Left cardiac atrium (tissue), 4 donors: ENCODE measurements at regions not wholly inside any gene's neighbourhood (a gene's known extent, or its start where the extent isn't known, plus 50 kb on each side); places are given as distances from the start of the nearest gene placed in this dataset.
"Not testable (repeated sequence)": the region's sequence is repeated elsewhere in the genome, so short reads cannot be mapped to it uniquely, and the experiment has no call there.

Source experiments
- ATAC-seq, 2 donors: fragments of 200-7000 bp; cut with Tn5 transposase; one replicate each; pipeline ENCODE4 v1.9.1; 2020; ENCODE audit warnings: mild to moderate bottlenecking in 2 of 2, moderate library complexity in 2 of 2
- DNase-seq: peaks from one replicate; pipeline ENCODE4 v3.0.0-alpha.2; 2020
- intact Hi-C, 2 donors: fragments of 100-400 bp; cut with DNase I; formaldehyde crosslinking; loops; one replicate each; pipeline versions ENCODE4 v1.14.1 to v1.15.1; 2022 to 2023
- donor health status: DM: no; HTN: yes; CAD: no.
- donor health status: DM: no; HTN: yes; CAD: no; lungs with severe emphysema.
- donor health status: DM: yes; HTN: yes; CAD: no.
- donor health status: Dilated cardiomyopathy.

- ATAC-seq = no peak
- intact Hi-C loops = no loop called here
These were observed 53.0 kb upstream of the CA12 start for GRCh38 chr15:63434576-63435186.

DNA sequence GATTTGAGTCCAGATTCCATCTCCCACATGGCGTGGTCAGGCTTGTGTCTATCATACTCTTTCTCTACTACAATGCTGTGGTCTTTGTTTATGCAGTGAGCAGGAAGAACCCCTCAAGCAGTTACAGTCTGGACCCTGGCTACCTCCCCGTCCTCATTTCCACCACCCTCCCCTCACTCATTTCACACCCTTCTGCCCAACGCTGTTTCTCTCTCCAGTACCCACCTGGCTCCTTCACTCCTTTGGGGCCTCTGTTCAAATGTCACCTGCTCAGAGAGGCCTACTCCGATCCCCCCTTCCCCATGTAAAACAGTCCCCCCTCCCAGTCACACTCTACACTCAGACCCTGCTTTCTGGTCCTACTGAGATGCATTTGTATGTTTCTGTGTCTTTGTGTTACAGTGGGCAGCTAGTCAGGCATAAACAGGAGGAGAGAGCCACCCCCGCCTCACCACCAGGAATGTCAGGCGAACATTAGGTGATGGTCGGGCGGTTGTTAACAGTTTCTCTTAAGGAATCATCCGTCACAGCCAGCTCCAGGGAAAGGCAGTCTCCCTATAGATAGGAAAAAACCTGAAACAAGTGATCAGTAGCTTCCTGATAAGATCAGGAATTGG lies 53.7 kb upstream of the CA12 start:
- ATAC-seq (no peak), DNase-seq (no peak)
- intact Hi-C loops = no loop called here

More at GRCh38 chr15:63434576-63435186, 53.0 kb upstream of the CA12 start:
- DNase-seq = no peak

DNA sequence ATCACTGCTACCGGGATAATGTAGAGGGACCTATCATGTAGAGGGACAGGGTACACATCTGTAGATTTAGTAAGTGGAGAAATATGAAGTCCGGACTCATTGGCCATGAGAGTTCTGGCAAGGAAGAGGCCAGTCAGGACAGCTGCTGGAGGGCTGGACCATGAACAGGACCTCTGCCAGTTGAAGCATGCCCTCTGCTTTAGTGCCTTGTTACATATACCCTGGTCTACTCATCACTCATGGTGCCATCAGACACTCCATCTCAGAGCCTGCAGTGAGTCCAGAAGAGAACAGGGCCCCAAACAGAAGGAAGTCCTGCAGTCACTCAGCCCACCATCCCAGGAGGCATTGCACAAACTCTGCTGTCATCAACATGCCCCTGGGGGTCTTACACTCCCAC lies 54.7 kb upstream of the CA12 start:
- ATAC-seq = peak in 1 of 2 donors; percentile 6
- intact Hi-C loops = no loop called here
- no peak for DNase-seq

- ATAC-seq (peak; percentile 84 to 89), DNase-seq (peak; percentile 91)
- intact Hi-C loops = no loop called here
These were observed 55.3 kb upstream of the CA12 start for GRCh38 chr15:63436872-63437375.

DNA sequence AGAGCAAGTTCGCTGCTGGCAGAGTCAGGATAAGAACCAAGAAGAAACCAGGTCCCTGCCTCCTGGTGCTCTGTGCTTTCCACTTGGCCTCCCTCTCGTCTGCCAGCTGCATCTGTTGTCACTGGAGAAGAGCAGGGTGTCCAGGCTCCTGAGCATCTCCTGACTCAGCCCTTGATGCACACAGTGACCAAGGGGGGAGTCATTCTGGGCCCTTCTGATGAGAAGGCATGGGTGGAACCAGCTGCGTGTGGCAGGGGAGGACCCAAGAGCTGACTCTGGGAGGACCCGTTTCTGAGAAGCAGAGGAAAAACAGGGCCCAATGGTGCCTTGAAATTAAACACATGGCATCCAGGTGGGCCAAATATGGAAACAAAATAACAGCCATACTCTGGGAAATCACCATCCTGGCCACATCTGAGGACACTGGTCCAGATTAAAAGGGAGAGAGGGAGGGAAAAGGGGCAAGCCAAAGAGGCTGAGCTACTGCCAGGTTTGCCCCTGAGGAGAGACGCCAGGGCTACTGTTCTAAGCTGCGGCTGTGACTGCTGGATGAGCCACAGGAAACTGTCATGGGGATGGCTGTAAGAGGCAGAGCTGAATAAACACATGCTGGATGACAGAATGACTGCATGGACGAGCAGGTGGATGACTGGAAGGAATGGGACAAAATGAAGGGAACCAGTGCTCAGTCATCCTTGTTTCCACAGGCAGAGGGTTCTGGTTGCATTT lies 58.1 kb upstream of the CA12 start:
- intact Hi-C loops = no loop called here
- ATAC-seq = no peak

DNA sequence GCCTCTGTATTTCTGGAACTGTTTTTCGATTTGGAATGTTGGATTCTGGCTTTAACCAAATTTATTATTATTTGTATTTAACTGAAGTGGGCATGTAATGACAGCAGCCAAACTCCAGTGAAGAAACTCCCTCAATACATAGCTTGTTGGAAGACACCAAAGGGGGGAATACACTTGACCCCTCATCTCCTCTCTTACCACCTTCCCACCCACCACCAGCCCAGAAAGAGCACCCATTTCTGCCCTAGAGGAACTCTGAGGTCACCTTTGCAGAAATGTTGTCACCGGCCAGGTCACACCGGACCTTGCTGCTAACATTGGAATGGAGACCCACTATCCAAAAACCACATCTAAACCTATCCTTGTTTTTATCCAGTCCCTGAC lies 58.6 kb upstream of the CA12 start:
- no peak for DNase-seq
- ATAC-seq = no peak
- intact Hi-C loops = no loop called here

More for the DNA sequence above, 58.1 kb upstream of the CA12 start:
- DNase-seq = no peak

- intact Hi-C loops = no loop called here
- DNase-seq = no peak
- ATAC-seq = no peak
These were observed 59.1 kb upstream of the CA12 start for GRCh38 chr15:63440756-63441155.

DNA sequence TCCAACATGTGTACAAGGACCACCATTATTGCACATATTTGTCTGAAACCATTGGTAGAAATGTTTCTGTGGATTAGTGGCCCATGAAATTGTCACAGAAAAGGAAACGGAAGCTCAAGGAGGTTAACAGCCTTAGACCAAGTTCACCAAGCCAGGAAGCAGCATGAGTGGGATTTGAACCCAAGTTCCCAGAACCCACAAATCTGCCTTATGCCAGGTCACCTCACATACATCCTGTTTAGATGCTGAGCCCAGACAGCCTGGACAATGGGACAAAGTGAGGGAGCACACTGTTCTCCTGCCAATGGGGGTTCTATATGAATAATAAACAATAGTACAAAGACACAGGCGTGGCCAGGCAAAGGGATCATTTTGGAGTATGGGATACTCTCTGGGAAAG lies 59.6 kb upstream of the CA12 start:
- ATAC-seq = no peak
- intact Hi-C loops = no loop called here
- DNase-seq = no peak

DNA sequence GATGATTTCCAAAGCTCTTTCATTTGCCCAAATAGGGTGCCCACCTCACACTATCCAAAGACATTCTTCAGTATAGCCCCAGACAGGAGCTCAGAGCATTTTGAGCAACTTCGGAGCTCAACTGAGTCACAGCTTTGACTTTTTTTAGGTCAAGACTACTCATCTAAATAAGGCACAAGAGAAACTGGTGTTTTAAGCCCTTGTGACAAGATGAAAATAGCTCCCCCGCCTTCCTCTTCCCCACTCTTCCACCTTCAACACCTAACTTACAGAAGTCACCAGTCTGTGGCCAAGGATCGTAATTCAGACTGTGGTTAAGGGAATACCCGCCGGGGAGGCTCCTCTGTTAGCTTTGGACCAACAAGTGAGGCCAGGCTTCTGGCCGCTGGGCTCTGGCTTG lies 60.4 kb upstream of the CA12 start:
- no peak for DNase-seq
- no peak for ATAC-seq
- intact Hi-C loops = no loop called here

DNA sequence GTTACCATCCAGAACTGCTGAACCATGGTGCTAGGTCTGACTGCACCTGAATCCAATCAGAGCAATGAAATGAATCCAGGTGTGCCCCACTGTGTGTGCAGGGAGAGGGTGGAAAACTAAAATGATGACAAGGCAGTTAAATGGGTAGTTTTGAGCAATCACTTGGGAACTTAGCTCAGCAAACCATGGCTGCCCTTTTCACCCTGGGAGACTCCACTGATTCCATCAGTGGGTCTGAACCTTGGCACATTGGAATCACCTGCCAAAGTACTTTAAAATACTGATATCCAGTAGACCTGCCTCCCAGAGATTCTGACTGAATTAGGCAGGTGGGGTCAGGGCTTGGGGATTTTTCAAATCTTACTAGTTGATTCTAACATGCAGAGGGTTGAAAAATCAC lies 59.8 kb upstream of the USP3 start:
- intact Hi-C loops = no loop called here

DNA sequence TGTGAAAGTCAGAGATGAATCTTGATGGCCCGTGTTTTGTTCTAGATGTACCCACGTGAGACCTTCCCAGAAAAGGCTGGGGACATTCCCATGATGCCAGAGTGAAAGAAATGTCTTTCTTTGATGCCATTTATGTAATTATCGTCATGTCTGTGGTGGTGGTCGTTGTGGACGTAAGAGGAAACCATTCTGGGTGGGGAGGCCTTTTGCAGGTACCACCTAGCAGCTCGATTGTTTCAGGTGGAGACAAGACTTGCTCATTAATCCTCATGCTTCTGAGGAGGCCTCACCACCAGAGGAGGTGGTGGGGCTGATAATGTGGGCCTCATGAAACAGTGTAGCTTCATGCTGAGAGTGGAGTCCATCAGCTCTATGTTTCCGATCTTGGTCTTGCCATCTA lies 58.1 kb upstream of the USP3 start:
- no peak for ATAC-seq
- intact Hi-C loops = no loop called here
- no peak for DNase-seq

More for the DNA sequence above, 59.8 kb upstream of the USP3 start:
- no peak for DNase-seq
- ATAC-seq = no peak

GRCh38 chr15:63447017-63447676 lies 57.2 kb upstream of the USP3 start:
- ATAC-seq = no peak
- DNase-seq = no peak
- intact Hi-C loops = no loop called here

DNA sequence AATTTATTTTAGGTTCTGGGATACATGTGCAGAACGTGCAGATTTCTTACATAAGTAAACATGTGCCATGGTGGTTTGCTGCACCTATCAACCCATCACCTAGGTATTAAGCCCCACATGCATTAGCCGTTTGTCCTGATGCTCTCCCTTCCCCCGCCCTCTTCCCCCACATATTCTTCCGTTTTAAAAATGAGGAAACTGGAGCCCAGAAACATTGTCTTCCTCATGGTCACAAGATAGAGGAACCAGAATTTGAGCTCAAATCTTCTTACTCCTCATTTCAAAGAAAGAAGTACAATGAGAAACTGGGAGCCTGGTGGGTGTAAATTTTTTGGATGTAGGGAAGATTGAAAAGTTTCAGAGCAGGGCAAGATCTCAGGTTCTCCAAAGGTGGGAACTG lies 56.1 kb upstream of the USP3 start:
- DNase-seq (no peak), ATAC-seq (peak in 1 of 2 donors; percentile 52)
- intact Hi-C loops = no loop called here

DNA sequence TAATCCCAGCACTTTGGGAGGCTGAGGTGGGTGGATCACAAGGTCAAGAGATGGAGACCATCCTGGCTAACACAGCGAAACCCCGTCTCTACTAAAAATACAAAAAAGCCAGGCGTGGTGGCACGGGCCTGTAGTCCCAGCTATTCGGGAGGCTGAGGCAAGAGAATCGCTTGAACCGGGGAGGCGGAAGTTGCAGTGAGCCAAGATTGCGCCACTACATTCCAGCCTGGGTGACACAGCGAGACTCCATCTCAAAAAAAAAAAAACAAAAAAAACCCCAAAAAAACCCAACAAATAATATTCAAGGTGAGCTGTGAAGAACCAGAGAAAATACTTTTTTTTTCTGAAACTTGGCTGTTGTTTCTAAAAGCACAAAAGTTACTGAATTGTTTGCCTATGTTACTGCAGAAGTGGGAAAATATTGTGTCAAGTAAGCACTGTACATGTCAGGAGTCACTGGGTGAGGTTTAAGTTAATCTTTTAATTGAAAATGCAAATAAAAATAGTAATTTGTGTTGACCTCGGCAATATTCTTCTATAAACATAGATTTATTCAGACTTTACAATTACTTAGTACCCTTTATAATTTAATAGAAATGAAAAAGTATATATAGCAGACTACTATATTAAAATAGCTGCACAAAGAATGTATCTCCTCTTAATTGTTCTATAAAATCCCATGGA lies 55.4 kb upstream of the USP3 start:
- DNase-seq, intact Hi-C loops: not testable (repeated sequence)
- peak in 1 of 2 donors; percentile 36 for ATAC-seq

GRCh38 chr15:63449731-63450130 lies 54.7 kb upstream of the USP3 start:
- no peak for ATAC-seq
- intact Hi-C loops = no loop called here
- DNase-seq = no peak

GRCh38 chr15:63450884-63451225 lies 53.5 kb upstream of the USP3 start:
- intact Hi-C loops = no loop called here
- DNase-seq = no peak
- no peak for ATAC-seq

GRCh38 chr15:63451671-63452315 lies 52.6 kb upstream of the USP3 start:
- no peak for DNase-seq
- intact Hi-C loops = no loop called here
- no peak for ATAC-seq

DNA sequence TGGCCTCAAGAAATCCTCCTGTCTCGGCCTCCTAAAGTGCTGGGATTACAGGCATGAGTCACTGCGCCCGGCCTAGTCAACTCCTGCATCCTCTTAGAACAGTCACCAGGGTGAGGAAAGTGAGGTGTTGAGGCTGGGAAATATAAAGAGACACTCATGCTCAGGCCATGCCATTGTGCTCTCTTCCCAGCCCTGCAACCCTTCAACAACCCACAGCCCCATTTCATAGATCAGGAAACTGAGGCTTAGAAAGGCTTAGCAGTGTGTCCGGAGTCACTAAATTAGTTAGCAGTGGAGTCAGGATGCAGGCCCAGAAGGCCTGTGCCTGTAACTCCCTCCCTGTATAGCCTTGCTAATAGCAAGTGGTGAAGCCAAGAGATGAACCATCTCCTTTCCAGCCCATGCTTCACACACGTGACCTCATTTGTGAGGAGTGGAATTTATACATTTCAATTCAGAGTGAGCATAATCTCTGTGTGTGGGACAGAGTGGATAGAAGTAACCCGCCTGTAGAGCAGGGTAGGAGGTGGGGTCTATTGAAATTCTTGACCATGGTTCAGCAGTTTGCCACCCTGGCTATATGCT lies 51.7 kb upstream of the USP3 start:
- no peak for DNase-seq
- intact Hi-C loops = no loop called here
- ATAC-seq = no peak
